Esophagus muscularis mucosa (tissue), 4 donors: ENCODE measurements at regions not wholly inside any gene's neighbourhood (a gene's known extent, or its start where the extent isn't known, plus 50 kb on each side); places are given as distances from the start of the nearest gene placed in this dataset.

Experiments used
- DNase-seq: peaks from one replicate; pipeline ENCODE4 v3.0.0-alpha.2; 2017; ENCODE audit errors: extremely low spot score
- H3K27ac ChIP-seq, 4 donors: fragments of 200-600 bp; sonication (generic); replicated peaks in 1 of 4; 1 replicate in 3 of 4; 2 replicates in 1 of 4; pipeline ENCODE4 v1.5.1; 2016 to 2019; ENCODE audit warnings: mild to moderate bottlenecking in 1 of 4
- H3K27me3 ChIP-seq, 4 donors: fragments of 200-600 bp; sonication (generic); one replicate each; pipeline versions ENCODE4 v1.5.1 to v1.6.0; 2016 to 2019
- H3K36me3 ChIP-seq, 4 donors: fragments of 200-600 bp; sonication (generic); one replicate each; pipeline ENCODE4 v1.5.1; 2016 to 2019
- H3K4me1 ChIP-seq, 4 donors: fragments of 200-600 bp; sonication (generic); one replicate each; pipeline ENCODE4 v1.5.1; 2016 to 2019
- H3K4me3 ChIP-seq, 4 donors: fragments of 200-600 bp; sonication (generic); 1 replicate in 2 of 4; 2 replicates in 2 of 4; pipeline ENCODE4 v1.5.1; 2016 to 2019; ENCODE audit warnings: mild to moderate bottlenecking in 4 of 4, moderate library complexity in 1 of 4
- H3K9me3 ChIP-seq, 4 donors: fragments of 200-600 bp; sonication (generic); 1 replicate in 3 of 4; 2 replicates in 1 of 4; pipeline ENCODE4 v1.5.1; 2016 to 2019
- EP300 ChIP-seq: sonication (generic); formaldehyde crosslinking; IDR thresholded peaks from one replicate; pipeline ENCODE4 v1.6.1; 2017; ENCODE audit warnings: antibody characterized with exemption
- POLR2A ChIP-seq: fragments of 450-650 bp; IDR thresholded peaks from one replicate; pipeline ENCODE4 v1.6.1; 2017; ENCODE audit warnings: antibody characterized with exemption, moderate library complexity, mild to moderate bottlenecking, low read depth
- POLR2AphosphoS5 ChIP-seq, 2 donors: sonication (generic); formaldehyde crosslinking; IDR thresholded peaks; one replicate each; pipeline ENCODE4 v1.6.1; 2017; ENCODE audit warnings: antibody characterized with exemption in 2 of 2
- WGBS: methylation state at CpG from one replicate; pipeline ENCODE4 v1.1.5; 2018; 5-methylcytosine and 5-hydroxymethylcytosine counted together
- intact Hi-C: fragments of 100-400 bp; cut with DNase I; formaldehyde crosslinking; loops from one replicate; pipeline ENCODE4 v1.15.1; 2023
- TF ChIP-seq, protein P1 (sequence below), 3 experiments: fragments of 200-600 bp in 2 of 3; fragments of 450-650 bp in 1 of 3; sonication (generic) in 2 of 3; IDR thresholded peaks; one replicate each; pipeline ENCODE4 v1.5.1; 2017 to 2019; ENCODE audit warnings: antibody characterized with exemption in 3 of 3, mild to moderate bottlenecking in 2 of 3, moderate library complexity in 1 of 3

- Histone ChIP-seq H3K27me3 (no peaks in the 10 kb centered on the region), H3K36me3 (no peaks in the 10 kb centered on the region), H3K4me1 (no peaks in the 10 kb centered on the region), H3K27ac (no peak overlapping the region), H3K4me3 (no peak overlapping the region), H3K9me3 (no peaks in the 10 kb centered on the region)
- no peak for DNase-seq
- WGBS = 84% methylated on average over 3 of the region's 3 CpGs
- intact Hi-C loops = no loop called here
- TF ChIP-seq, protein P1, sequence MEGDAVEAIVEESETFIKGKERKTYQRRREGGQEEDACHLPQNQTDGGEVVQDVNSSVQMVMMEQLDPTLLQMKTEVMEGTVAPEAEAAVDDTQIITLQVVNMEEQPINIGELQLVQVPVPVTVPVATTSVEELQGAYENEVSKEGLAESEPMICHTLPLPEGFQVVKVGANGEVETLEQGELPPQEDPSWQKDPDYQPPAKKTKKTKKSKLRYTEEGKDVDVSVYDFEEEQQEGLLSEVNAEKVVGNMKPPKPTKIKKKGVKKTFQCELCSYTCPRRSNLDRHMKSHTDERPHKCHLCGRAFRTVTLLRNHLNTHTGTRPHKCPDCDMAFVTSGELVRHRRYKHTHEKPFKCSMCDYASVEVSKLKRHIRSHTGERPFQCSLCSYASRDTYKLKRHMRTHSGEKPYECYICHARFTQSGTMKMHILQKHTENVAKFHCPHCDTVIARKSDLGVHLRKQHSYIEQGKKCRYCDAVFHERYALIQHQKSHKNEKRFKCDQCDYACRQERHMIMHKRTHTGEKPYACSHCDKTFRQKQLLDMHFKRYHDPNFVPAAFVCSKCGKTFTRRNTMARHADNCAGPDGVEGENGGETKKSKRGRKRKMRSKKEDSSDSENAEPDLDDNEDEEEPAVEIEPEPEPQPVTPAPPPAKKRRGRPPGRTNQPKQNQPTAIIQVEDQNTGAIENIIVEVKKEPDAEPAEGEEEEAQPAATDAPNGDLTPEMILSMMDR (IDR thresholded peaks at IDR 0.05) = no peak
- TF ChIP-seq EP300 (no peak), POLR2A (no peak), POLR2AphosphoS5 (IDR thresholded peaks at IDR 0.05) (no peak)
These were observed 222.3 kb downstream of the DMRT2 start for GRCh38 chr9:1272488-1272887.

- no peak overlapping the region for H3K4me3 ChIP-seq
- no peaks in the 10 kb centered on the region for H3K36me3 ChIP-seq
- intact Hi-C loops = no loop called here
- no peak overlapping the region for H3K27ac ChIP-seq
- no peaks in the 10 kb centered on the region for H3K27me3 ChIP-seq
- no peaks in the 10 kb centered on the region for H3K4me1 ChIP-seq
- TF ChIP-seq POLR2AphosphoS5 (IDR thresholded peaks at IDR 0.05) (no peak), POLR2A (no peak), EP300 (no peak)
- TF ChIP-seq, protein P1 (IDR thresholded peaks at IDR 0.05) = no peak
- H3K9me3 ChIP-seq = no peaks in the 10 kb centered on the region
- no peak for DNase-seq
- WGBS = 81% methylated on average over 4 of the region's 4 CpGs
These were observed 223.7 kb downstream of the DMRT2 start for GRCh38 chr9:1273859-1274258.

DNA sequence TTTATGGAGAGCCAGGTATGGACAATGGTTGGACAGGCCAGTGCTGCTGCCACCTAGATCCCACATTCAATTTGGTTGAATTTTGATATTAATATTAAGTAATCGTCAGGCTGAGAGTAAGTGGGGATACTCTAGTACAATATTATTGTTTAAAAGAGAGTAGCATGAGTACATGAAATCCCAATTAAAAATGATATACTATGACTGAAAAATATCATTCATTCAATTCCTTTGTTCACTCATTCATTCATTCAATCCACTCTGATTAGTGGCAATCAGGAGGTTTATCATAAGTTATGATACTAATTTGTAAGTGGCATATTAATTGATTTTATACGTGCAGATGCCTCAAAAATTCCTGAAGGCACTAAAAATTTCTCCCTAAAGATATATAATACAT, 224.2 kb downstream of the DMRT2 start:
- Histone ChIP-seq H3K27ac (no peak overlapping the region), H3K4me1 (no peaks in the 10 kb centered on the region), H3K4me3 (no peak overlapping the region), H3K9me3 (no peaks in the 10 kb centered on the region), H3K27me3 (no peaks in the 10 kb centered on the region), H3K36me3 (no peaks in the 10 kb centered on the region)
- TF ChIP-seq, protein P1 (IDR thresholded peaks at IDR 0.05) = no peak
- no peak for TF ChIP-seq POLR2AphosphoS5 (IDR thresholded peaks at IDR 0.05)
- TF ChIP-seq POLR2A = no peak
- TF ChIP-seq EP300 = no peak
- 84% methylated on average over 2 of the region's 2 CpGs for WGBS
- intact Hi-C loops = no loop called here
- DNase-seq = no peak

- H3K27ac ChIP-seq = no peak overlapping the region
- WGBS = 36% methylated on average over 2 of the region's 2 CpGs
- intact Hi-C loops = no loop called here
- H3K27me3 ChIP-seq = no peaks in the 10 kb centered on the region
- no peaks in the 10 kb centered on the region for H3K36me3 ChIP-seq
- TF ChIP-seq EP300 (no peak), POLR2A (no peak), POLR2AphosphoS5 (IDR thresholded peaks at IDR 0.05) (no peak)
- TF ChIP-seq, protein P1 (IDR thresholded peaks at IDR 0.05) = no peak
- peak; percentile 89 for DNase-seq
- H3K4me3 ChIP-seq = no peak overlapping the region
- H3K9me3 ChIP-seq = no peaks in the 10 kb centered on the region
- no peaks in the 10 kb centered on the region for H3K4me1 ChIP-seq
These were observed 226.3 kb downstream of the DMRT2 start for GRCh38 chr9:1276474-1276873.

DNA sequence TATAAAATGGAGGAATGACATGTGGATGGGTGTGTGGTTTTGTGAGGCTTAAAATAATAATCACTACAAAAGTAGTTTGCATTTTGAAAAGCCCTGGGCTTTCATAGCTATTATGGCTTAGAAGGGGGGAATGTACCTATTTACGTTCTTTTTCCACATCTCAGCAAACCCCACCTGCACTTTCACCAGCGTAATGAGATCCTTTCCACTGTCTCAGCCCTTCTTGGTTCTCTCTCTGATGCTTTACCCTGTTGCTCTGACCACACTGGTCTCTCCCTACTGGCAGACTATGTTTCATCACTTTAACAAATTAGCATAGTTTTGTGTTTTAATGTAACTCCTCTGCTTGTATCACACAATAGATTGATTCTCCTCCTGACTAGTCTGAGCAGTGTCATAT, 234.6 kb downstream of the DMRT2 start:
- TF ChIP-seq POLR2AphosphoS5 (IDR thresholded peaks at IDR 0.05) (no peak), POLR2A (no peak), EP300 (no peak)
- TF ChIP-seq, protein P1 (IDR thresholded peaks at IDR 0.05) = no peak
- intact Hi-C loops = no loop called here
- WGBS = 85% methylated on average over 2 of the region's 2 CpGs

More for the DNA sequence above, 234.6 kb downstream of the DMRT2 start:
- no peak overlapping the region for H3K27ac ChIP-seq
- no peaks in the 10 kb centered on the region for H3K9me3 ChIP-seq
- no peaks in the 10 kb centered on the region for H3K27me3 ChIP-seq
- no peak overlapping the region for H3K4me3 ChIP-seq
- H3K36me3 ChIP-seq = no peaks in the 10 kb centered on the region
- no peak for DNase-seq
- H3K4me1 ChIP-seq = no peaks in the 10 kb centered on the region
